PC-9 (cell line): ENCODE measurements at regions not wholly inside any gene's neighbourhood (a gene's known extent, or its start where the extent isn't known, plus 50 kb on each side); places are given as distances from the start of the nearest gene placed in this dataset.

Source experiments
- CTCF ChIP-seq: fragments of 200-600 bp; sonication (generic); conservative IDR thresholded peaks from 2 replicates; pipeline ENCODE4 v1.6.1; 2017; ENCODE audit warnings: mixed run types, antibody characterized with exemption, mild to moderate bottlenecking, moderate library complexity
- EZH2 ChIP-seq: fragments of 200-600 bp; sonication (generic); IDR thresholded peaks from 2 replicates; pipeline ENCODE4 v1.8.0; 2017; ENCODE audit warnings: antibody characterized with exemption, low read depth

- TF ChIP-seq CTCF (no peak), EZH2 (no peak)
These were observed 109.5 kb downstream of the CDC7 start for GRCh38 chr1:91610102-91610501.
